ENCODE measurements at regions not wholly inside any gene's neighbourhood (a gene's known extent, or its start where the extent isn't known, plus 50 kb on each side); places are given as distances from the start of the nearest gene placed in this dataset.

DNA sequence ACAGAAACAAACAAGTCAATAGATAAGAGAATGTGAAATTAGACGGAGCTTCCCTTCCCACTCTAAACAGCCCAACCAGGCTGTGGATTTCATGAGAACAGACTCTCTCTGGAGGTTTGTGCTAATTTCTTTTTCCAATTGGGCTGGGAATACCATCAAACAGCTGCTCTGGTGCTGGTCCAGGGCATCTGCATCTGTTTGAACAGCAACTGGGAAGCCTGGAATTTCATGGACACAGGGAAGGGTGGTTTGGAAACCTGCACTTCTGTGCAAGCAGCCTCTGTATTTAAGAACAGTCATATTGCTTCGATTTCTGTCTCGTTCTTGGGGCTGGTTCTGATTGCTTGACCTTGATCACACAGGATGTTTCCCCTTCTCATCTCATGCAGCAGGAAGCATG lies 88.7 kb downstream of the FOXL1 start:
- ChIA-PET POLR2A (no interaction called here), CTCF (no interaction called here)
- no peak for DNase-seq
- intact Hi-C loops (cut with micrococcal nuclease): no loop called here
- Mint-ChIP-seq H3K4me3 (no peak overlapping the region), H3K27ac (no peak overlapping the region), H3K4me1 (ENCODE audit: low read depth) (peaks cover 34% of the 10 kb centered on the region), H3K27me3 (peaks cover 24% of the 10 kb centered on the region), H3K36me3 (peaks cover 2% of the 10 kb centered on the region), H3K9me3 (peaks cover 6% of the 10 kb centered on the region)

DNA sequence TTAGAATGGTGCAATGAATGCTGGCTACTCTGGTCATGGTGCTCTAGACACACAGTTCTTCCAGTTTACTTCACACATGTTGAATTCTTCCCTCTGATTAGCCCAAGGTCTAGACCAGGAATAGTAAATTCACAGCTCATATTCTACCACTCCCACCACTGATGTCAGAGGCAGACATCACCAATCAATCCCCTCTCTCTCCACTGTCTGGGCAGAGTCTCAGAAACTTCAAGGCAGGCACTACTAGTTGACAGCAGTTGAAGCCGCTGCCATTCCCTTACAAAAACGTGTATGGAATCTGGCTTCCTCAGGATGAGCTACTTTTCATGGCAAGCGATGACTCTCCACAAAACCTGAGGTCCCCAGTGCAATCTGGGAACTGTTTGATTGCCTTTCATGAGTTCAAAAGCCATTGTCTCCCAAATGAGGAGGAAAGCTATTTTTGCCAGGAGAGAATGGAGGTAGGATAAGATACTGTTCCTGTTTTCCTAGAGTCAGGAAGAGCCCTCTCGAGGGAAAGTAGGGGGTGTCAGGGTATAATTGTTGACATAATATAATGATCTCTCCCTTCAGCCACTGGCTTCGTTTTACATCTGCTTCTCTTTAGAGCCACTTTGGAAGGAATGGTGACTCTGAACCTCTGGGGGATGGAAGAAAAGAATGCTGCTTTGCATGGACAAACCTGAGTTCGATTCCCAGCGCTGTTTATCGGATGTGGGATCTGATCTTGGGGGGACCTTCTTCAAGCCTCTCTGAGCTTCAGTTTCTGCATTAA lies 90.0 kb downstream of the FOXL1 start:
- peaks cover 32% of the 10 kb centered on the region for H3K4me1 Mint-ChIP-seq (ENCODE audit: low read depth)
- peaks cover 2% of the 10 kb centered on the region for H3K36me3 Mint-ChIP-seq
- peaks cover 6% of the 10 kb centered on the region for H3K9me3 Mint-ChIP-seq
- CTCF ChIA-PET: no interaction called here
- H3K4me3 Mint-ChIP-seq: no peak overlapping the region
- intact Hi-C loops (cut with micrococcal nuclease): no loop called here
- H3K27ac Mint-ChIP-seq: no peak overlapping the region
- no peak for DNase-seq
- POLR2A ChIA-PET: no interaction called here
- peaks cover 23% of the 10 kb centered on the region for H3K27me3 Mint-ChIP-seq

DNA sequence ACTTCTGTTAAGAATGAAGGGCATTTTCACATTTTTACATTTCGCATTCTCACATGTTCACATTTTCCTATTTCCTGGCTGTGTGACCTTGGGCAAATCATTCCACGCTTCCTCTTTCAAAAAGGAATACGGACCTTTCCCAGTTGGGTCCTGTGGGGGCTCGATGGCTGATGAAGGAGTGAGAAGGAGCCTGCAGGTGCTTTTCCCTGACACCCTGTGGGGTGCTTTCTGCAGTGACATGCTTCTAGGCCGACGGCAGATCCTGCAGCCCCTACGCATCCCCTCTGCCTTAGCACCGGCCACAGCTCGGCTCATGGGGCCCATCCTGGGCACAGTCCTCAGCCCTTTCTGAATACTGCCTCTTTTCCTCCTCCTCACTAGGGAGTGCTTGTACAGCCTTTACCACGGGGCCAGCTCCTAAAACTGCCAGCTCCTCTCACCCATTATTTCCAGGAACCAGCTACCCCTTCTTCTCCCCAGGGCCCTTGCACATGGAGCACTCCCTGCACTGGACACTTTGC lies 91.0 kb downstream of the FOXL1 start:
- H3K4me1 Mint-ChIP-seq (ENCODE audit: low read depth): peaks cover 22% of the 10 kb centered on the region
- peaks cover 18% of the 10 kb centered on the region for H3K27me3 Mint-ChIP-seq
- no peak for DNase-seq
- no peak overlapping the region for H3K27ac Mint-ChIP-seq
- peaks cover 2% of the 10 kb centered on the region for H3K36me3 Mint-ChIP-seq
- ChIA-PET POLR2A (no interaction called here), CTCF (no interaction called here)
- H3K9me3 Mint-ChIP-seq: peaks cover 4% of the 10 kb centered on the region
- intact Hi-C loops (cut with micrococcal nuclease): no loop called here
- no peak overlapping the region for H3K4me3 Mint-ChIP-seq

DNA sequence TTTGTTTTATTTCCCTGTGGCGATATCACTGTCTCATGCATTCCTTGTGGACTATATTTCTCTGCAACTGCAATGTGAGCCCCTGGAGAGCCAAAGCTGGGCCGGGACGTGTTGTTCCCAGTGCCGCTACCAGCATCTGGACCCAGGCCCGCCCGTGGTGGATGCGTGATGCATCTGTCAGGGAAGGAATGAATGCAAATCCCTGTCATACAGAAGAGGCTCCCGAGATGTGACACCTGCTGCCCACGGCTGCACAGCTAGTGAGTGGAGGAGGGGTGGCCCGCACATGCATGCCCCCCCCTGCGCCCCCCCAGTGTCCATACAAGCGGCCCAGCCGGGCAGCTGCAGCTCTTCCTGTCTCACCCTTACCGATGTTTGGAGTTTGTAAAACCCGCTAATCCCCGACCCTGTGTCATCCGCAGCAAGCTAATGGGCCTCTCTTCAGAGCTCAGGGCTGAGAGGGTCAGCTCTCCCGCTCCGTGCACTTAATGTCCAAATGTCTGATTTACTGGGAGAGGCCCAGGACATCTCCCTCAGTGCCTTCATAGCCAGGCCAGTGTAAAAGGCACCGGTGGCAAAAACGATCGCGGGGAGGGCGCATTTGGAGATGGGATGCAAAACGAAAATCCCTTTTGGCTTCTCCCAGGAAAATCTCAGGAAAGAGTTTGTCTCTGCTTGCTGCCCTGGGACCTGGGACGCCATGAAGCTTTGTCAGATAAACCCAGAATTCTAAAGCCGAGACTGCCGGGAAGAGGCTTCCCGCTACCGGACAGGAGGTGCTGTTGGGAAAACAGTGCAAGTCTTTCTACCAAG lies 91.8 kb downstream of the FOXL1 start:
- H3K9me3 Mint-ChIP-seq: no peaks in the 10 kb centered on the region
- peaks cover 18% of the 10 kb centered on the region for H3K27me3 Mint-ChIP-seq
- DNase-seq: no peak
- no peak overlapping the region for H3K27ac Mint-ChIP-seq
- H3K36me3 Mint-ChIP-seq: no peaks in the 10 kb centered on the region
- CTCF ChIA-PET: no interaction called here
- POLR2A ChIA-PET: no interaction called here
- intact Hi-C loops (cut with micrococcal nuclease): no loop called here
- no peak overlapping the region for H3K4me3 Mint-ChIP-seq
- H3K4me1 Mint-ChIP-seq (ENCODE audit: low read depth): peaks cover 14% of the 10 kb centered on the region

DNA sequence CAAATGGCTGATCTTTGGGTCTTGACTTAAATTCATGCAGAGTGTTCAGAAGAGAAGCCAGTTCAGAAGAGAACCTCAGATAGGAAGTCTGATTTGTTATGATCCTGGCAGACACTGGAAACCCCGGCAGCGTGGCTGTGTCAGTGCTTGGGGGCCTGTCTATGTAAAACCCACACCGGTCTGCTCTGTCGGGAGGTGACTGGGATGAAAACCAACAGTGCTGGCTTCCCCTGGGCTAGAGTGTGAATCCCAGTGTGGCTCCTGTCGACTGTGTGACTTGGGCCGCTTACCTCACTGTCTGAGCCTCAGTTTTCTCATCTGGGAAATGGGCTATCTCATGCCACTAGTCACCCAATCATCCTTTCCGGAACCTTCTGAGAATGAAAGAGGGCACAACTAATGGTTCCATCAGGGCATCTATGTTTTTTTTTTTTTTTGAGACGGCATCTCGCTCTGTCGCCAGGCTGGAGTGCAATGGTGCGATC lies 92.4 kb downstream of the FOXL1 start:
- intact Hi-C loops (cut with micrococcal nuclease): no loop called here
- H3K36me3 Mint-ChIP-seq: no peaks in the 10 kb centered on the region
- H3K27me3 Mint-ChIP-seq: peaks cover 18% of the 10 kb centered on the region
- H3K27ac Mint-ChIP-seq: no peak overlapping the region
- POLR2A ChIA-PET: no interaction called here
- no peak overlapping the region for H3K4me3 Mint-ChIP-seq
- CTCF ChIA-PET: no interaction called here
- DNase-seq: no peak
- peaks cover 9% of the 10 kb centered on the region for H3K4me1 Mint-ChIP-seq (ENCODE audit: low read depth)
- no peaks in the 10 kb centered on the region for H3K9me3 Mint-ChIP-seq

DNA sequence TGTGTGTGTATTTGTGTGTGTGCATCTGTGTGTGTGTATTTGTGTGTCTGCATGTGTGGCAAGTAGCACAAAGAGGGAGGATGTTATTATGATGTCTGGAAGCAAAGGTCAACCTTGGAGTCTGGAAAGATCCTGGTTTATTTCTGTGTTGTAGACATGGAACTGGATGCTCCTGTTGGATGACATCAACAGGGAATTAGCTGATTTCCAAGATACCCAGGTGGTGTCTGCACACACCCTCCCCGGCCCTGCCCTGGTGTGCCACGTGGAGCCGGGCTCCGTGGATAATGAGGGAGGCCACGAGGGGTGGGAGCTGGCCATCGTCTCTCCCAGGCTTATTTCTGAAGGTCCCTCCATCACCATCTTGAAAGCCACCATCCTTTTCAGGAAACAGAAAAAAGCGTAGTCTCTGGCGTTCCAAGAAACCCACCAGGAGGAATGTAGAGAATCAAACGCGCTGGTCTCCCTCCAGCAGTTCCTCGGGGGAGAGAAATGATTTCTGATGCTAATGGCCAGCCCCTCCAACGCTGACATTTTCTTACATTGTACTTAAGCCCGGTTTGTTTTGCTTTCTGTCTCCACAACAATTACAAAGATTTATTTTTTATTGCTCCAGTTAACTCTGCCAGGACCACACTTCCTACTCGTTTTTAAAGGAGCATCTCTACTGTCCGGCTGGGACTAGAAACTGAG lies 93.3 kb downstream of the FOXL1 start:
- Mint-ChIP-seq H3K36me3 (no peaks in the 10 kb centered on the region), H3K4me1 (ENCODE audit: low read depth) (peaks cover 7% of the 10 kb centered on the region)

DNA sequence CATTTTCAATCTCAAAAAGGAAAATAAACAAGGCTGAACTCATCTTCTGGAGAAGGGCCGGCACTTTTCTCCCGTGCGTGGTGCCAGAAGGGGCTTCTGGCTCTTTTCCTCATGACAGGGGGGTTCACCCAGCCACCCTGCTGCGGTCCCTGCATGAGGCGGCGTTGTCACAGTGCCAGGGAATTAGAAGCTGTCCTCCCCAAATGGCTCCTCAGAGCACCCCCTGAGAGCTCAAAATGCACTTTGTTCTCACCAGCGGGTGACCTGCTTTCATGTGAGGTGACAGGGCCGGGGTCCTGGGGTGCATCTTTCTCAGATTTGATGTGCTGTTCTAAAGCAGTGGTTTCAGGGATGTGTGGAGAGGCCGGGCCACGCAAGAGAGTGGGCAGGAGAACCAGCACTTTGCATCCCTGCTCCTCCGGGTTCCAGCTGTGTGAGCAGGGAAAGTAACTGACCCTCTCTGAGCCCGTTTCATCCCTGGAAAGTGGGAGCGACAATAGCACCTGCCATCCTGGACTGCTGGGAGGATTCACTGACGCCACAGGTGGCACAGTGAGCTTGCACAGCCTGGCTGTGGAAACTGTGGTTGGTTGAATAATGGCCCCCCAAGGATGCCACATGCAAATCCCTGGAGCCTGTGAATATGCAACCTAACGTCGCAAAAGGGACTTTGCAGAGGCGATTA lies 94.0 kb downstream of the FOXL1 start:
- H3K36me3 Mint-ChIP-seq: no peaks in the 10 kb centered on the region

More for the DNA sequence above, 93.3 kb downstream of the FOXL1 start:
- no peak overlapping the region for H3K4me3 Mint-ChIP-seq
- CTCF ChIA-PET: no interaction called here
- no peak overlapping the region for H3K27ac Mint-ChIP-seq
- H3K9me3 Mint-ChIP-seq: no peaks in the 10 kb centered on the region
- intact Hi-C loops (cut with micrococcal nuclease): no loop called here
- POLR2A ChIA-PET: no interaction called here
- no peak for DNase-seq
- peaks cover 15% of the 10 kb centered on the region for H3K27me3 Mint-ChIP-seq

DNA sequence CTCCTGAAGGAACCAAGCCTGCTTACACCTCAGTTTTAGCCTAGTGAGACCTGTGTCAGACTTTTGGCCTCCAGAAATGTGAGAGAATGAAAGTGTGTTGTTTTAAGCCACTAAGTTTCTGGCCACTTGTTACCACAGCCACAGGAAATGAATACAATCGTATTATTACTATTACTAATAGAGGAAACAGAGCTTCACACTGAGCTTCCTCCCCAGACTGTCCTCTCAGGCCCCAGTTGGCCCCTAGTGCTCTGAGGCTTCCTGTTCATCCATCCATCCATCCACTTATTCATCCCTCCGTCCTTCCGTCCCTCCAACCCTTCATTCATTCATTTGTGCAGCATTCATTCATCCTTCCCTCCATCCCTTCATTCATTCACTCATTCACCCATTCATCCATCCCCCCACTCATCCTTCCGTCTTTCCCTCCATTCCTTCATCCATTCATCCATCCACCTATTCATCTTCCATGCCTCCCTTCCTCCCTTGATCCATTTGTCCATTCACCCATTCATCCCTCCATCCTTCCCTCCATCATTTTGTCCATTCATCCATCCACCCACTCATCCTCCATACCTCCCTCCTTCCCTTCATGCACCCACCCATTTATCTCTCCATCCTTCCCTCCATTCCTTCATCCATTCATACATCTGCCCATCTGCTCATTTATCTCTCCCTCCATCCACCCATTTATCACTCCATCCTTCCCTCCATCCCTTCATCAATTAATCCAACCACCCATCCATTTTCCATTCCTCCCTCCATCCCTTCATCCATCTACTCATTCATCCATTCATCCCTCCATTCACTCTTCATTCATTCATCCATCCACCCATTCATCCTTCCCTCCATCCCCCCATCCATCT lies 95.0 kb downstream of the FOXL1 start:
- no peaks in the 10 kb centered on the region for H3K36me3 Mint-ChIP-seq
- no peak overlapping the region for H3K4me3 Mint-ChIP-seq
- no peaks in the 10 kb centered on the region for H3K9me3 Mint-ChIP-seq

More for the DNA sequence above, 94.0 kb downstream of the FOXL1 start:
- no peak for DNase-seq
- ChIA-PET CTCF (no interaction called here), POLR2A (no interaction called here)
- intact Hi-C loops (cut with micrococcal nuclease): no loop called here
- Mint-ChIP-seq H3K27ac (no peak overlapping the region), H3K9me3 (no peaks in the 10 kb centered on the region), H3K4me1 (ENCODE audit: low read depth) (peaks cover 7% of the 10 kb centered on the region), H3K27me3 (peaks cover 13% of the 10 kb centered on the region), H3K4me3 (no peak overlapping the region)

DNA sequence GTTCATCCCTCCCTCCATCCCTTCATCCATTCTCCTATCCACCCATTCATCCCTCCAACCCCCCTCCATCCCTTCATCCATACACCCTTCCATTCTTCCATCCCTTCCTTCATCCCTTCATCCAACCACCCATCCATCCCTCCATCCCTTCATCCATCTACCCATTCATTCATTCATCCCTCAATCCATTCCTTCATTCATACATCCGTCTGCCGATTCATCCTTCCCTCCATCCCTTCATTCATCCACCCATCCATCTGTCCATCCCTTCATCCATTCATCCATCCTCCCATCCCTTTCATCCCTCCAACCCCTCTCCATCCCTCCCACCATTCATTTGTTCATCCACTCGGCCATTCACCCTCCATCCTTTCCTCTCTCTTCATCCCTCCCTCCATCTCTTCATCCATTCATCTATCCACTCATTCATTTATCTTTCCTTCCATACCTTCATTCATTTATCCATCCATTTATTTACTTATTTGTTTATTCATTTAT lies 95.7 kb downstream of the FOXL1 start:
- Mint-ChIP-seq H3K9me3 (no peaks in the 10 kb centered on the region), H3K4me3 (no peak overlapping the region), H3K27ac (no peak overlapping the region), H3K36me3 (no peaks in the 10 kb centered on the region), H3K27me3 (peaks cover 8% of the 10 kb centered on the region), H3K4me1 (ENCODE audit: low read depth) (peaks cover 3% of the 10 kb centered on the region)
- no peak for DNase-seq
- ChIA-PET CTCF (no interaction called here), POLR2A (no interaction called here)
- intact Hi-C loops (cut with micrococcal nuclease): no loop called here

More for the DNA sequence above, 95.0 kb downstream of the FOXL1 start:
- Mint-ChIP-seq H3K27me3 (peaks cover 11% of the 10 kb centered on the region), H3K4me1 (ENCODE audit: low read depth) (peaks cover 7% of the 10 kb centered on the region), H3K27ac (no peak overlapping the region)
- ChIA-PET CTCF (no interaction called here), POLR2A (no interaction called here)
- intact Hi-C loops (cut with micrococcal nuclease): no loop called here
- DNase-seq: no peak

DNA sequence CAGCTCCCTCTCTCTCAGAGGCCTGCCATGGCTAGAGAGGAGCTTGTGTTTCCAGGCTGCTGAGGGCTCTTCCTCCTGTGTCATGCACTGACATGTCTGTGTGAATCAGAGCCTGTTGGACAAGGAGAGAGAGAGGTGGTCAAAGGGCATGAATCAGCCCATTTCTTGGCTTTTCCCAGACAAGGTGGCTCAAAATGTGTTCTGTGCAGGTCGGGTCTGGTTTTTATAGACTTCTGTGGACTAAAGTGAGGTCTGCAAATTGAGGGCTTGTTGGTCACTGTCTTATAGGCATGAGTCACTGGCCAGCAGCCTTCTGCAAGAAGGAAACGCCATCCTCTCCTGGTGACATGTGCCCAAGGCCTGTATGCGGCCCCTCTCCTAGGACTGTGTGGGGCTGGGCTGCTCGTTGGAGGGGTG lies 97.9 kb downstream of the FOXL1 start:
- DNase-seq: no peak
- ChIA-PET POLR2A (no interaction called here), CTCF (no interaction called here)
- intact Hi-C loops (cut with micrococcal nuclease): no loop called here
- Mint-ChIP-seq H3K27me3 (peaks cover 14% of the 10 kb centered on the region), H3K4me3 (no peak overlapping the region), H3K27ac (no peak overlapping the region), H3K9me3 (peaks cover 2% of the 10 kb centered on the region), H3K36me3 (no peaks in the 10 kb centered on the region), H3K4me1 (ENCODE audit: low read depth) (no peaks in the 10 kb centered on the region)

DNA sequence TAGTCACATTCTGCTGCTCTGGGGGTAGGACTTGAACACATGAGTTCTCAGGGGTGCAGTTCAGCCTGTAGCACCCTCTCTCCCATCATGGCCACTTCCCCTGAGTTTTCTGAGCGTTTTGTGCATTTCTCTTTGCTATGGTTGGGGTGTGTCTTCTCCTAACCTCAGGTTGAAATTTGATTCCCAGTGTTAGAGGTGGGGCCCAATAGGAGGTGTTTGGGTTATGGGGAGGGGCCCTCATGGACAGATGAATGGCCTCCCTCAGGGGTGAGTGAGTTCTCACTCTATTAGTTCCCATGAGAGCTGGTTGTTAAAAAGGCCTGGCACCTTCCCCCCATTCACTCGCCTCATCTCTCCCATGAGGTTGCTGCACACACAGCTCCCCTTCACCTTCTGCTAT lies 101.1 kb downstream of the FOXL1 start:
- Mint-ChIP-seq H3K27me3 (peaks cover 21% of the 10 kb centered on the region), H3K9me3 (peaks cover 2% of the 10 kb centered on the region), H3K4me3 (no peak overlapping the region), H3K27ac (no peak overlapping the region), H3K36me3 (no peaks in the 10 kb centered on the region), H3K4me1 (ENCODE audit: low read depth) (no peaks in the 10 kb centered on the region)
- POLR2A ChIA-PET: no interaction called here
- CTCF ChIA-PET: no interaction called here
- no peak for DNase-seq
- intact Hi-C loops (cut with micrococcal nuclease): no loop called here
